Left lung (tissue), 4 donors: ENCODE measurements at regions not wholly inside any gene's neighbourhood (a gene's known extent, or its start where the extent isn't known, plus 50 kb on each side); places are given as distances from the start of the nearest gene placed in this dataset.

Source experiments
- ATAC-seq: fragments of 200-7000 bp; cut with Tn5 transposase; one replicate; pipeline ENCODE4 v1.9.1; 2020; ENCODE audit warnings: moderate library complexity
- DNase-seq, 4 donors: peaks; one replicate each; pipeline ENCODE4 v3.0.0-alpha.2; 2013 to 2020
- H3K27ac ChIP-seq, 2 donors: fragments of 200-600 bp; sonication (generic) in 1 of 2; one replicate each; pipeline versions ENCODE4 v1.5.0 to v1.8.0; 2020 to 2021
- H3K27me3 ChIP-seq, 2 donors: fragments of 200-600 bp; sonication (generic) in 1 of 2; one replicate each; pipeline versions ENCODE4 v1.5.0 to v1.8.0; 2020 to 2021
- H3K36me3 ChIP-seq, 2 donors: fragments of 200-600 bp; sonication (generic) in 1 of 2; one replicate each; pipeline versions ENCODE4 v1.5.0 to v1.8.0; 2020 to 2021
- H3K4me1 ChIP-seq, 2 donors: fragments of 200-600 bp; one replicate each; pipeline ENCODE4 v1.8.0; 2021
- H3K4me3 ChIP-seq, 2 donors: fragments of 200-600 bp; sonication (generic) in 1 of 2; one replicate each; pipeline versions ENCODE4 v1.5.0 to v1.8.0; 2020 to 2021; ENCODE audit warnings: mild to moderate bottlenecking in 1 of 2
- H3K9me3 ChIP-seq, 2 donors: fragments of 200-600 bp; sonication (generic) in 1 of 2; one replicate each; pipeline versions ENCODE4 v1.5.0 to v1.8.0; 2020 to 2021
- CTCF ChIP-seq, 2 donors: fragments of 200-600 bp; sonication (generic) in 1 of 2; IDR thresholded peaks; one replicate each; pipeline versions ENCODE4 v1.5.0 to v1.8.0; 2021; ENCODE audit warnings: antibody characterized with exemption in 2 of 2
- intact Hi-C, 2 donors: fragments of 100-400 bp; cut with DNase I; formaldehyde crosslinking; loops; one replicate each; pipeline versions ENCODE4 v1.11.2 to v1.14.2; 2022
- donor health status: DM: no; HTN: yes; CAD: no.
- donor health status: DM: no; HTN: no; CAD: no.

DNA sequence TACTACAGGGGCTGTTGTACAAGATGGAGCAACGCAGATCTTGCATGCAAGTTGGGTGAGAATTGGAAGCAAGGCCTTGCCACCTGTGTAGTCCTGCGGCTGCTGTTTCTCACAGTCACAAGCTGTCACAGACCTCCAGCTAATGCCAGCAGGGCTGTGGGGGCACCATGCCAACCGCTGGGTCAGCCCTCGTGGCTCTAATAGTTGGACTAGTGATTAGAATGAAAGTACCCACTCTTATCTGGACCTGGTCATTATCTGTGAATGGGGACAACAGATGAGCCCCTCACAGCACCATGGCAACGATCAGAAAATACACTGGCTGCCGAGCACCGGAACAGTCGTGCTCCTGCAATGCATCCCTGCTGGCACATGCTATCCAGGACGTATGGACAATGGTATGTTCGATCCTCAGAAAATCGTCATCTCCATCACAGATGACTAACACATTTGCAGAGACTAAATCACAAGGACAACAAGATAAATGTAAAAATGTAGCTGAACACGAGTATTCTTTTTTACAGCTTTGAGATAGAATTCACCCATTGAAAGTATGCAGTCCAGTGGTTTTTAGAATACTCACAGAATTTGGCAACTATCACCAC is 80.4 kb upstream of the CALN1 start:
- TF ChIP-seq CTCF (IDR thresholded peaks at IDR 0.05), result no peak
- Histone ChIP-seq H3K27ac (no peak overlapping the region), H3K36me3 (no peaks in the 10 kb centered on the region), H3K4me1 (no peaks in the 10 kb centered on the region), H3K27me3 (no peaks in the 10 kb centered on the region), H3K4me3 (no peak overlapping the region), H3K9me3 (peaks cover 0 to 8% of the 10 kb centered on the region in 2 donors)
- intact Hi-C loops, result no loop called here
- no peak for ATAC-seq
- no peak for DNase-seq

DNA sequence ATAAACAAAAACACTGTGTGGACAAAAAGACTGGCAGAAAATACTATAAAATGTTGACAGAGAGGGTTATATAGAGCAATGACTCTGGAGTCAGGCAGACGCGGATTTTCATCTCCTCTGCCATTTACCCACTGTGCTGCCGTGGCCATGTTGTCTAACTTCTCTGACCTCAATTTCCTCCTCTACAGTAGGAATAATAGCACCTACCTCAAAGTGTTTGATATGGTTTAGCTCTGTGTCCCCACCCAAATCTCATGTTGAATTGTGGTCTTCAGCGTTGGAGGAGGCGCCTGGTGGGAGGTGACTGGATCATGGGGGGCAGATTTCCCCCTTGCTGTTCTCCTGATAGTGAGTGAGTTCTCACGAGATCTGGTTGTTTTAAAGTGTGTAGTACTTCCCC is 78.2 kb upstream of the CALN1 start:
- TF ChIP-seq CTCF (IDR thresholded peaks at IDR 0.05), result no peak
- no peak overlapping the region for H3K27ac ChIP-seq
- ATAC-seq (no peak), DNase-seq (no peak)
- H3K4me3 ChIP-seq, result no peak overlapping the region
- intact Hi-C loops, result no loop called here
- no peaks in the 10 kb centered on the region for H3K4me1 ChIP-seq
- no peaks in the 10 kb centered on the region for H3K9me3 ChIP-seq
- no peaks in the 10 kb centered on the region for H3K36me3 ChIP-seq
- no peaks in the 10 kb centered on the region for H3K27me3 ChIP-seq

GRCh38 chr7:72481934-72482333 is 69.8 kb upstream of the CALN1 start:
- H3K27me3 ChIP-seq, result no peaks in the 10 kb centered on the region
- H3K36me3 ChIP-seq, result no peaks in the 10 kb centered on the region
- no peak overlapping the region for H3K4me3 ChIP-seq
- no peaks in the 10 kb centered on the region for H3K9me3 ChIP-seq
- no peak for TF ChIP-seq CTCF (IDR thresholded peaks at IDR 0.05)
- DNase-seq (no peak), ATAC-seq (no peak)
- H3K4me1 ChIP-seq, result no peaks in the 10 kb centered on the region
- intact Hi-C loops, result no loop called here
- H3K27ac ChIP-seq, result no peak overlapping the region

- no peak overlapping the region for H3K4me3 ChIP-seq
- no peak overlapping the region for H3K27ac ChIP-seq
- no peaks in the 10 kb centered on the region for H3K27me3 ChIP-seq
- no peaks in the 10 kb centered on the region for H3K36me3 ChIP-seq
- ATAC-seq, result no peak
- intact Hi-C loops, result no loop called here
- no peak for TF ChIP-seq CTCF (IDR thresholded peaks at IDR 0.05)
- no peak for DNase-seq
- H3K9me3 ChIP-seq, result no peaks in the 10 kb centered on the region
- H3K4me1 ChIP-seq, result no peaks in the 10 kb centered on the region
These were observed 64.6 kb upstream of the CALN1 start for GRCh38 chr7:72476608-72477305.

- DNase-seq, result no peak
- no peak for TF ChIP-seq CTCF (IDR thresholded peaks at IDR 0.05)
These were observed 55.1 kb upstream of the CALN1 start for GRCh38 chr7:72467237-72467636.

More at GRCh38 chr7:72467237-72467636, 55.1 kb upstream of the CALN1 start:
- H3K4me1 ChIP-seq, result no peaks in the 10 kb centered on the region
- no peak overlapping the region for H3K4me3 ChIP-seq
- H3K9me3 ChIP-seq, result no peaks in the 10 kb centered on the region
- no peak overlapping the region for H3K27ac ChIP-seq
- intact Hi-C loops, result no loop called here
- no peaks in the 10 kb centered on the region for H3K36me3 ChIP-seq
- H3K27me3 ChIP-seq, result no peaks in the 10 kb centered on the region
- no peak for ATAC-seq
